ENCODE measurements at regions not wholly inside any gene's neighbourhood (a gene's known extent, or its start where the extent isn't known, plus 50 kb on each side); places are given as distances from the start of the nearest gene placed in this dataset.

GRCh38 chr7:41315764-41316163 is 387.1 kb downstream of the INHBA start:
- no peak for TF ChIP-seq CTCF (IDR thresholded peaks at IDR 0.05)
- no peak for TF ChIP-seq EZH2 (IDR thresholded peaks at IDR 0.05; ENCODE audit: borderline replicate concordance, insufficient read depth, low read depth, low read length, poor library complexity, severe bottlenecking)
